Fibroblast of lung (primary cell): ENCODE measurements at regions not wholly inside any gene's neighbourhood (a gene's known extent, or its start where the extent isn't known, plus 50 kb on each side); places are given as distances from the start of the nearest gene placed in this dataset.
A peak's percentile ranks its signal among the peaks of the same experiment; 100 is the strongest.

Source experiments
- DNase-seq, 2 donors: peaks; one replicate each; pipeline versions ENCODE4 v3.0.0 to v3.0.0-alpha.2; 2010; ENCODE audit warnings: low read depth in 2 of 2
- H2AFZ ChIP-seq: 2 replicates; pipeline ENCODE4 v1.5.1; 2012; ENCODE audit warnings: low read length, control low read depth, inconsistent platforms
- H3K27ac ChIP-seq: 2 replicates; pipeline ENCODE4 v1.5.1; 2011; ENCODE audit warnings: low read length, control low read depth; ENCODE audit not compliant: insufficient read depth
- H3K27me3 ChIP-seq: 2 replicates; pipeline ENCODE4 v1.5.1; 2011; ENCODE audit warnings: mild to moderate bottlenecking, low read length; ENCODE audit not compliant: control insufficient read depth, insufficient read depth
- H3K36me3 ChIP-seq: 2 replicates; pipeline ENCODE4 v1.5.1; 2011; ENCODE audit warnings: low read length; ENCODE audit not compliant: control insufficient read depth, insufficient read depth
- H3K4me1 ChIP-seq: 2 replicates; pipeline ENCODE4 v1.5.1; 2011; ENCODE audit warnings: low read length; ENCODE audit not compliant: control insufficient read depth, insufficient read depth; ENCODE audit errors: extremely low read depth
- H3K4me2 ChIP-seq: 2 replicates; pipeline ENCODE4 v1.5.1; 2011; ENCODE audit warnings: low read length, control low read depth; ENCODE audit not compliant: insufficient read depth; ENCODE audit errors: extremely low read depth
- H3K4me3 ChIP-seq, 4 experiments: fragments of 200-600 bp in 1 of 4; sonication (generic) in 1 of 4; replicated peaks in 1 of 4; 2 replicates each; pipeline ENCODE4 v1.5.1; 2011 to 2016; ENCODE audit warnings: low read length in 4 of 4, low read depth in 3 of 4, mild to moderate bottlenecking in 3 of 4, control low read depth in 2 of 4, inconsistent platforms in 1 of 4, mixed read lengths in 1 of 4; ENCODE audit not compliant: insufficient read depth in 1 of 4; ENCODE audit errors: control extremely low read depth in 1 of 4
- H3K79me2 ChIP-seq: 2 replicates; pipeline ENCODE4 v1.5.1; 2012; ENCODE audit warnings: mild to moderate bottlenecking, low read length, inconsistent platforms; ENCODE audit not compliant: control insufficient read depth, insufficient read depth
- H3K9ac ChIP-seq: 2 replicates; pipeline ENCODE4 v1.5.1; 2011; ENCODE audit warnings: mild to moderate bottlenecking, low read length, control low read depth; ENCODE audit not compliant: insufficient read depth
- H3K9me3 ChIP-seq: 2 replicates; pipeline ENCODE4 v1.5.1; 2012; ENCODE audit warnings: low read depth, low read length; ENCODE audit not compliant: control insufficient read depth, insufficient read depth
- H4K20me1 ChIP-seq: 2 replicates; pipeline ENCODE4 v1.5.1; 2011; ENCODE audit warnings: low read length; ENCODE audit not compliant: control insufficient read depth, insufficient read depth; ENCODE audit errors: extremely low read depth
- EZH2 ChIP-seq: IDR thresholded peaks from 2 replicates; pipeline ENCODE4 v1.5.1; 2012; ENCODE audit warnings: low read length, control low read depth, mild to moderate bottlenecking; ENCODE audit errors: missing control alignments
- TF ChIP-seq, protein P1 (sequence below), 2 donors: IDR thresholded peaks in 1 of 2; conservative IDR thresholded peaks in 1 of 2; 1 replicate in 1 of 2; 2 replicates in 1 of 2; pipeline ENCODE4 v1.5.1; 2011 to 2012; ENCODE audit warnings: low read length in 2 of 2, control low read depth in 1 of 2, inconsistent platforms in 1 of 2, low read depth in 1 of 2, mild to moderate bottlenecking in 1 of 2

DNA sequence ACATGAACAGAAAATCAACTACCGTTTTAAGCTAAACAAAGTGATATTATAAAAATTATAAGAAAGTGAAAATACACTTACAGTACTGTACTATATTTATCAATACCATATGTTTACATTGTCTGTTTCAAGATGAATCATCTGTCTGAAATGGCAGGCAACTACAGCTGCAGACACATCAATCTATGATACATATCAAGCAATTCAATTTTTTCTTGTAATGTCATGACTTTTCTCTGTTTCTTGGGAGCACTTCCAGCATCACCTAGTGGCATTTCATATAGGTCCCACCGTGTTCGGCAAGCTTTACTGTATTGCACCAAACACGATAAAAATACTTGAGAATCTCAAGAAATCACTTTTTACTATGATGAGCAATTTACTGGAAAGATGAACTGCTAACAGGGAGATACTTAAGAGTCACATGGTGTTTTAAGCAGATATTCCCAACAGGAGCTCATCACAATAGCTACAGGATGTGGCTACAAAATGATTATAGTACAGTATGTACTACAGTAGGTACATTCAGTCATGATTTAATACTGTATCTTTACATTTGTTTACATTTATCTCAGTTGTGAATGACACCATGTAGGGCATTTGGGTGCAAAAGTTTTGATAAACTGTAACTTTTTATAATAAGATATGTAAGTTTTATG lies 207.4 kb downstream of the ADAM29 start:
- H3K9ac ChIP-seq: no peak overlapping the region
- H3K4me1 ChIP-seq: no peaks in the 10 kb centered on the region
- H4K20me1 ChIP-seq: no peaks in the 10 kb centered on the region
- H3K4me3 ChIP-seq: no peak overlapping the region
- DNase-seq: no peak
- H3K9me3 ChIP-seq: no peaks in the 10 kb centered on the region
- no peak overlapping the region for H3K4me2 ChIP-seq
- no peaks in the 10 kb centered on the region for H3K36me3 ChIP-seq
- no peaks in the 10 kb centered on the region for H3K27me3 ChIP-seq
- H2AFZ ChIP-seq: no peak overlapping the region
- H3K79me2 ChIP-seq: no peaks in the 10 kb centered on the region
- TF ChIP-seq, protein P1, sequence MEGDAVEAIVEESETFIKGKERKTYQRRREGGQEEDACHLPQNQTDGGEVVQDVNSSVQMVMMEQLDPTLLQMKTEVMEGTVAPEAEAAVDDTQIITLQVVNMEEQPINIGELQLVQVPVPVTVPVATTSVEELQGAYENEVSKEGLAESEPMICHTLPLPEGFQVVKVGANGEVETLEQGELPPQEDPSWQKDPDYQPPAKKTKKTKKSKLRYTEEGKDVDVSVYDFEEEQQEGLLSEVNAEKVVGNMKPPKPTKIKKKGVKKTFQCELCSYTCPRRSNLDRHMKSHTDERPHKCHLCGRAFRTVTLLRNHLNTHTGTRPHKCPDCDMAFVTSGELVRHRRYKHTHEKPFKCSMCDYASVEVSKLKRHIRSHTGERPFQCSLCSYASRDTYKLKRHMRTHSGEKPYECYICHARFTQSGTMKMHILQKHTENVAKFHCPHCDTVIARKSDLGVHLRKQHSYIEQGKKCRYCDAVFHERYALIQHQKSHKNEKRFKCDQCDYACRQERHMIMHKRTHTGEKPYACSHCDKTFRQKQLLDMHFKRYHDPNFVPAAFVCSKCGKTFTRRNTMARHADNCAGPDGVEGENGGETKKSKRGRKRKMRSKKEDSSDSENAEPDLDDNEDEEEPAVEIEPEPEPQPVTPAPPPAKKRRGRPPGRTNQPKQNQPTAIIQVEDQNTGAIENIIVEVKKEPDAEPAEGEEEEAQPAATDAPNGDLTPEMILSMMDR (conservative IDR thresholded peaks at IDR 0.05 in 1 of 2, IDR thresholded peaks at IDR 0.05 in 1 of 2; ENCODE audit: low read depth in 1 of 2, low read length in 2 of 2): no peak
- no peak overlapping the region for H3K27ac ChIP-seq

DNA sequence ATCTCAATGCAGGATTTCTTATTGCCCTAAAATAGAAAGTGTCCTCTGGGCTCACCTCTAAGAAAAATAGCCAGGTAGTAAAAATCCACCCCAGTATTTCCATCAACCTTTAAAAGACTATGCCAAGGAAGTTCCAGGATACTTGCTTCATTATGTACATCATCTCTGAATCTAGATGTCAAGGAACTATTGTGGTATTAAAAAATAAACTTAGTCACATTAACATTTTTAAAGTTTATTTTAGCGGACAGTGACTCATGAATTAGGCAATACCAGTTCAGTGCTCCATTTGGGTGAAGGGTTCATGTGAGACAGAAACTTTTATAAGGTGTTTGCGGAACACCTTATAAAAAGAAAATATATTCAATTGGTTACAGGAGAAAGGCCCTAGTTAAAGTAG lies 209.2 kb downstream of the ADAM29 start:
- Histone ChIP-seq H3K36me3 (no peaks in the 10 kb centered on the region), H3K9me3 (no peaks in the 10 kb centered on the region), H3K4me2 (no peak overlapping the region), H3K27me3 (no peaks in the 10 kb centered on the region), H3K4me3 (no peak overlapping the region), H3K27ac (no peak overlapping the region), H3K9ac (no peak overlapping the region), H4K20me1 (no peaks in the 10 kb centered on the region), H2AFZ (no peak overlapping the region), H3K79me2 (no peaks in the 10 kb centered on the region), H3K4me1 (no peaks in the 10 kb centered on the region)
- TF ChIP-seq, protein P1 (conservative IDR thresholded peaks at IDR 0.05 in 1 of 2, IDR thresholded peaks at IDR 0.05 in 1 of 2; ENCODE audit: low read depth in 1 of 2, low read length in 2 of 2): no peak
- TF ChIP-seq EZH2: no peak
- DNase-seq: peak; percentile 39 to 48

DNA sequence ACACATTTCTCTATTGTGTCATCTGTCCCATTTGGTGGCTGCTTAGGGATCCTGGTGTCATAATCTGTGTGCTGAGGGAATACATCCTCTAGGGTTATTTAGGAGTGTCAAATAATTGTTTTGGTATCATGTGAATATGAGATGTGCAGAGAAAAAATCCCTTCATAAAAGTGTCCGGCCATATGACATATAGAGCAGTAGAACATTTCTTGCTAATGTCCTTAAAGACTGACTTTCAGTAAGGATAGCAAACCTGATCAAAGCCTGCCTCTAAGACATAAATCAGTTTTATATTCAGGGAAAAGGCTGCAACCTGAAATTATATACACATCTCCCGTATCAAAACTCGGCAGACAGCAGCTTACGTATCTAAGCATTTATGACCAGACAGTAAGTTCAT lies 211.6 kb downstream of the ADAM29 start:
- no peak overlapping the region for H3K4me2 ChIP-seq
- no peaks in the 10 kb centered on the region for H3K4me1 ChIP-seq
- DNase-seq: no peak
- H3K9me3 ChIP-seq: no peaks in the 10 kb centered on the region
- H4K20me1 ChIP-seq: no peaks in the 10 kb centered on the region
- TF ChIP-seq EZH2: no peak
- TF ChIP-seq, protein P1 (conservative IDR thresholded peaks at IDR 0.05 in 1 of 2, IDR thresholded peaks at IDR 0.05 in 1 of 2; ENCODE audit: low read depth in 1 of 2, low read length in 2 of 2): no peak
- H3K4me3 ChIP-seq: no peak overlapping the region
- H3K9ac ChIP-seq: no peak overlapping the region
- no peak overlapping the region for H3K27ac ChIP-seq
- H3K27me3 ChIP-seq: no peaks in the 10 kb centered on the region
- H2AFZ ChIP-seq: no peak overlapping the region
- no peaks in the 10 kb centered on the region for H3K79me2 ChIP-seq
- H3K36me3 ChIP-seq: no peaks in the 10 kb centered on the region
